HUDEP-2 (cell line): ENCODE measurements at regions not wholly inside any gene's neighbourhood (a gene's known extent, or its start where the extent isn't known, plus 50 kb on each side); places are given as distances from the start of the nearest gene placed in this dataset.
A peak's percentile ranks its signal among the peaks of the same experiment; 100 is the strongest.

ENCODE experiments used
- DNase-seq, 76 experiments: peaks; one replicate each; lab custom pipeline; 2025; ENCODE audit not compliant: unreplicated experiment in 76 of 76; lab: John Stamatoyannopoulos, UW

DNA sequence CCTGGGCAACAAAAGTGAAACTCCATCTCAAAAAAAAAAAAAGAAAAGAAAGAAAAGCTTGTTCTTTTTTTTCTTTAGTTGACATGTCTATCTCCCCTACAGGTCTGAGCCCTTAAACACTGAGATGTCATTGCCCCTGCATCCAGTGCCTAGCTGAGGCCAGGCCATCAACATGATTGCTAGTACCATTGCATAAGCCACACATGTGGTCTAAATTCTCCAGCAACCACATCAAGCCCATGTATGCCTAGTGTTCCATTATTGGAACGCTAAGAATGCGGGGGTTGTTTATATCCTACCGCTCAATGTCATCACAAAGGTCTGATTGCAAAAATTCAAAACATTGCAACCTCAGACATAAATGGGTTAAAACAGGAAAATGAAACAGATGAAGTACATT lies 62.7 kb downstream of the NPTX2 start:
- no peak for DNase-seq

DNA sequence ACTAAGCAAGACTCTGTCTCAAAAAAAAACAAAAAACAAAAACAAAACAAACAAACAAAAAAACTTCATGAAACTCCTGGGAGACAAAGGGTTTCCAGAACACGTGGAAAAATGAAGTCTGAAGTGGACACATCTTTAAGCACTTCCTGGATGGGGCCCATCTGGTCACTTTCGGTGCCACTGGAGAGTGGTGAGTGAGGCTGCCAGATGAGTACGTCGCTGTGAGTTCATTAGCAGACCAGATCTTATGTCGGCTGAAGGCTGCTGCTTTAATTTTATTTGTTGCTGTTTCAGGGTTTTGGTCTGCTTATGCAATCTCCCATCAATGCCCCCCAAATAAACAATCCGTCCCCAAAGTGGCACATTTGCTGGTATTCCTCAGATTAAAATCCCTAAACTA lies 64.4 kb downstream of the NPTX2 start:
- no peak for DNase-seq

DNA sequence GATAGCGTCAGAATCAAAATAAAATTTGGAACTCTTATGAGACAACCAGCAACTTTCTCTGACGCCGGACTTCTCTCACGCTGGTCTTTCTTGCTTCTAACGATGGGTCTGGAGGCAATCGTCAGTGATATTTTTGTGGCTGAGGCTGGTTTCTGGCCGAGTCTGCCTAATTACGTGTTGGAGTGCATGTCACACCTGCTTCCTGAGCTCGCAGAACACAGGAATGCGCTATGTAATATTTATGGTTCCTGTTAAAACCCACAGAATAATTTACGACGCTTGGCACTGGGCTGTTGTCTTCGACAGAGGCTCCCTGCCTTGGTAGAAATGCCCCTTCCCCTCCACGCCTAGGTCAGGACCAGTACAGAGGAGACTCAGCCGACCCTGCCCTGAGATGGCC lies 64.9 kb downstream of the NPTX2 start:
- no peak for DNase-seq

DNA sequence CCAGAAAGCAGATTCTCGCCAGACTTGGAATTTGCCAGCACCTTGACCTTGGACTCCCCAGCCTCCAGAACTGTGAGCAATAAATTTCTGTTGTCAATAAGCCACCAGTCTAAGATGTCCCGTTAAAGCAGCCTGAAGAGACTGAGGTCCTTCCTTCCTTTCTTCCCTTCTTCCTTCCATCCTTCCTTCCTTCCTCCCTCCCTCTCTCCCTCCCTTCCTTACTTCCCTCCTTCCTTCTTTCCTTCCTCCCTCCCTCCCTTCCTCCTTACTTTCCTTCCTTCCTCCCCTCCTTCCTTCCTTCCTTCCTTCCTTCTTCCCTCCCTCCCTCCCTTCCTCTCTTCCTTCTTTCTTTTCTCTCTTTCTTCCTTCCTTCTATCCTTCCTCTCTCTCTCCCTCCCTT lies 66.4 kb downstream of the NPTX2 start:
- no peak for DNase-seq

DNA sequence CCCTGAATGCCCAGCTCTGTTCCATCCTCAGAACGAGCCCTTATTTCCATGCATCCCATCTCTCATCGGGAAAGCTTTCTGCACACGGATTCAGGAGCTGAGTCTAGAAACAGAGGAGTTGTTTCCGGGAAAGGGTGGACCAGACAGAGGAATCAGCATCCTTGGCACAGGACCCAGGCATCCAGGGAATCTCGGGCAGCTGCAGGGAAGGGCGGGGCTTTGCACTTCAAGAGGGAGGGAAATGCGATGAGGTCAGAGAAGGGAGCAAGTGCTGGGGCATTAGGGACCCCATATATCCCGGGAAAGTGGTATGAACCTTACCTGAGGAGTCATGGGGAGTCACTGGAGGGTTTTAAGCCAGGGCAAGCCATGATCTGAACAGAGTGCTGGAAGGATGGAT lies 68.5 kb downstream of the NPTX2 start:
- DNase-seq, result no peak

DNA sequence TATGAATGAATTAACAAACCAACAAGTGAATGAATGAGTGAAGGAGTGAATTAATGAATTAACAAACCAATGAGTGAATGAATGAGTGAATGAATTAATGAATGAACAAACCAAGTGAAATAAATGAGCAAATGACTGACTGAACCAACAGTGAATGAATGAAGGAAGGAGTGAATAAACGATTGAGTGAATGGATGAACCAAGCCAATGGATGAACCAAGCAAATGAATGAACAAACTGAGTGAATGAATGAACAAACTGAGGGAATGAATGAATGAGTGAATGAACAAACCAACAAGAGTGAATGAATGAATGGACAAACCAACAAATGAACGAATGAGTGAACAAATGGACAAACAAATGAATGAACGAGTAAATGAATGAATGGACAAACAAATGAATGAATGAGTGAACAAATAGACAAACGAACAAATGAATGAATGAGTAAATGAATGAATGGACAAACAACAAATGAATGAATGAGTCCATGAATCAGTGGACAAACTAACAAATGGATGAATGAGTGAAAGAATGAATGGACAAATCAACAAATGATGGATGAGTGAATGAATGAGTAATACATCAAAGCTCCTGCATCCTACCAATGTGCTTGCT lies 69.5 kb downstream of the NPTX2 start:
- no peak for DNase-seq

DNA sequence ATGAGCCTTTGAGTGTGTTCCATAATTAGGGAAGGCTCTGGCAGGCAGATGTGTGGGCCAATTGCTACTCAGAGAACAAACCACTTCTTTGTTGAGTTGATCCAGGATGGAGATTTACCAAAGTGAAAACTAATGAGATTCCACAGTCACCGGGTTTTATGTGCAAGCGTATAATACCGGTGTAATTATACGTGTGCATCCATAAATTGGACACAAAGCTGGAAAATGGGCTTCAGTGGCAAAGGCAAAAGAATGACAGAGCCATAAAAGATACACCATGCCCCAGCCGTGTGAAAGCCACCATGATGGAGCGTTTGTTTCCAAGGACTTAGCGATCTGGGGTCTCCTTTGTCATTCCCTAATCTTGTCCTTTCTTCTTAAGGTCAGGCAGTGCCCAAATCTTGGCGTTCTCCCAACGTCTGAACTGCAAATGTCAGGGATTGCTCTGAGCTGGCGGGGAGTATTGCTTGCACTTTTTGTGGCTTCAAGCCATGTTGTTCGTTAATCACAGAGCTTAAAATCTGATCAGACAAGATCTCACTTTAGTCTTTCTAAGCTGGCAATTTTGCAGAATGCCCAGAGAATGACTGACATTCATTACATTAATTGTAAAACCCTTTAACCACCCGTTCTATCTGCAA lies 70.1 kb downstream of the NPTX2 start:
- DNase-seq, result peak in 1 of 76 experiments; percentile 2

DNA sequence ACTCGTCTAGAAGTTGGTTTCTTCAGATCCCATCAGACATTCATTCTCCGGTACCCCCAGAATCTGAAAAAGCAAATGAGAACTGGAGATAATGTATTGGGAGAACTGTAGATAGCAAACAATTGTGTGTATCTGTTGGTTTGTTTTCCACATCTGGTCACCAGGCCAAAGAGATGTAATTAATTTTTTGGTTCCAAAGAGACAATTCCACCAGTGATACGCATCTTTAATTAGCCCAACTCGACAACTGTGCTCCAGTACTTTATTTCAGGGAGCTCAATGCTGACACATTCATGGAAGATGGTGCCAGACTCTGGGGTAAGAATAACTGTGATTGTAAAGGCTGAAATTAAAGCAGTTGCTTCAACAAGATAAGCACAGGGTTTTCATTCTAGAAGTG lies 74.5 kb downstream of the NPTX2 start:
- DNase-seq, result no peak

DNA sequence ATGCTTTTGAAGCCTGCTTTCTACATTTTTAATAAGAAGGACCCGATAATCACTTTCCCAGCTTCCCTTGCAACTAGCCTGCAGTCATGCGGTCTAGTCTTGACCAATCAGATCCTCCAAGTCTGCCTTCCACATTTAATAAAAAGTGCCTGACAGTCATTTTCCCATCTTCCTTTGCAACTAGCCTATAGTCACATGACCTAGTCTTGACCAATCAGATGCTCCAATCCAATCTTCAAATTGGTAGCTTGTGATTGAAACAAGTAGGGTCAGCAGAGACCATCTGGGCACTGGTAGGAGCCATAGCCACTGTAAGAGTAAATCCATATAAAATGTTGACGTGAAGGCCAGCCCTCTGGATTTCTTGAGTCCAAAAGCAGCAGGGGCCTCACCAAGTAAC lies 80.0 kb downstream of the NPTX2 start:
- DNase-seq, result no peak

DNA sequence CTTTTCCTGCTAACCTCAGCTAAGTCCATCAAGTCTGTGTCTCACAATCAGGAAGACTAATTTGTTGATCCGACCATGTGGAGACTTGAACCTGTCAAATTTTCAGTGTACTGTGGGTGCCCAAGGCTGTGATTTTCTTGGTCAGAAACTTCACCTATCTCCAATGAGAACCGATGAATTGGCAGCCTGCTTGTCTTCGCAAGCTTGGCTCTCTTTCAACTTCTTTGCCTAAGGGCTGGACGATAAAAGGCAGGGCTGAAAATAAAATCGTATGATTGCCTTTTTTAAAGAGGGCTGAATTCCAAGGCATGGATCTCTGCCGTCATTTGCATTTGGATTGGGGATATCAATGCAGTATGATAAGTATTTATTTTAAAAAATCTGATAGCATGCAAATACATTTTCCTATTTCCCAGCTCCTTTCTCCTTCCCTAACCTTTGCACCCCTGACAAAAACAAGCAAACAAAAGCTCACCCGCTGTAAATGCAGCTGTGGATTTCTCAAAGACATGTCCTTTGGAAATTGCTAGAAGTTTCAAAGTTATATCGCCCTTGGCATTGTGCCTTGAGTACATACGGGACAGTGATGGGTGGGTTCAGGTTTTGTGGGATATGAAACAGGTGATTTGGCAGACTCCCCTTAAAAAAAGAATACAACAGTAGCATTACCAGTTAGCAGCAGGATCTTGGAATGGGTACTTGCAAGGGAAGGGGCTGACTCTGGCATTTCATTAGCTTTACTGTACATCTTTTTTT lies 80.6 kb downstream of the NPTX2 start:
- no peak for DNase-seq

DNA sequence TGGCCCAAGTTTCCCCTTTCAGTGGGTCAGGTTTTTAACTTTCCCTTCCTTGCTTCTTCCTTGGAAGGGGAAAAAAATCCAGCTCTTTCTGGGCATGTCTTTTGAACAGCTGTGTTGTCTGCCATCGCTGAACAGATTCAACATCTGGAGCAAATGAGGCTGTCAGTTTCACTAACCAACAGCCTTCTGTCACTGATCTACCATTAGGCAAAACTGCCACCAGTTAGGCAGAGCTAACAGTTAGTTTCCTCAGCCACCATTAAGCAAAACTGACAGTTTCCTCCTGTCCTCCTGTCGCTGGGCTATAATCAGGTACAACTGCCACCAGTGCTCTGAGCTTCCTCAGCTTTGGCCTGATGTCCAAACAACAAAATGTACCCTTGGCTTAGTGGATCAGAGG lies 81.9 kb downstream of the NPTX2 start:
- no peak for DNase-seq

DNA sequence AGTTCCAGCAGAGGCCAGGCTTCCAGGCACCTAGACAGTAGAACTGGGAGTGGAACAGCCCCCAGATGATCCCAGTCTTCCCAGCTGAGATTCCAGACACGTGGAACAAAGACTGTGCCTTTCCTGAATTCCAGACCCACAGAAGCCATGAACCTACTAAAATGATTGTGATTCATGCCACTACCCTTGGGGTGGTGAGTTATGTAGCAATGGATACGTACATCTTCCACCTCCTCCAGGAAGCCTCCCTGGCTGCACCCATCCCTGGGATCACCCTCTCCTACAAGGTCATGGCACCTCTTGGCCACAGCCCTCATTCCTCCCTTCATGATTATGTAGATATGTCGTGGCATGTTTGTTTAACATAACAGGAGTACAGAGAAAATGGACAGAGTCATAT lies 83.4 kb downstream of the NPTX2 start:
- no peak for DNase-seq

DNA sequence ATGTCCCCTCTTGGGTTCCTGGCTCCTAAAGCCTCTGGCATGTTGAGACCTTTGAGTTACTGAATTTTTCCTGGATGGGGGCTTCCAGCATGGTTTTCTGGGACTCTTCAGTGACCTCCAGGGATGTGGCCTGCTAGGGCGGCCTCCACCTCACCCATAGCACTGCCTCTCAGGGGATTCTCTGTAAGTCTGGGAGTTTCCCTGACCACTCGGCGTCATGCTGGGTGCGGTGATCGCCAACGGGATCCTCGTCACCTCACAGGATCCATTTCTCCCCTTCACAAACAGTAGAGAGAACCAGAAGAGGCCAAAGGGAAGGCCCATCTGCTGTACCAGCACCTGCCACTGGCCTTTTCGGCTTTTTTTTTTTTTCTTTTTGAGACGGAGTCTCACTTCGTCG lies 84.3 kb downstream of the NPTX2 start:
- DNase-seq, result no peak

DNA sequence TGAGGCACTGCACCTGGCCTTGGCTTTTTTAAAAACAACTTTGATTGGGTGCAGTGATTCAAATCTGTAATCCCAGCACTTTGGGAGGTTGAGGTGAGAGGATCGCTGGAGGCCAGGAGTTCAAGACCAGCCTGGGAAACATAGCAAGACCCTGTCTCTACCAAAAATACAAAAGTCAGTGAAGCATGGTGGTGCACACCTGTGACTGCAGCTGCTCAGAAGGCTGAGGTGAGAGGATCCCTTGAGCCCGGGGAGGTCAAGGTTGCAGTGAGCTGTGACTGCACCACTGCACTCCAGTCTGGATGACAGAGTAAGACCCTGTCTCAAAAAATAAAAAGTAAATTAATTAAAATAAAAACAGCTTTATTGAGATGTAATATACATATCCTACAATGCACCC lies 84.9 kb downstream of the NPTX2 start:
- DNase-seq, result no peak

DNA sequence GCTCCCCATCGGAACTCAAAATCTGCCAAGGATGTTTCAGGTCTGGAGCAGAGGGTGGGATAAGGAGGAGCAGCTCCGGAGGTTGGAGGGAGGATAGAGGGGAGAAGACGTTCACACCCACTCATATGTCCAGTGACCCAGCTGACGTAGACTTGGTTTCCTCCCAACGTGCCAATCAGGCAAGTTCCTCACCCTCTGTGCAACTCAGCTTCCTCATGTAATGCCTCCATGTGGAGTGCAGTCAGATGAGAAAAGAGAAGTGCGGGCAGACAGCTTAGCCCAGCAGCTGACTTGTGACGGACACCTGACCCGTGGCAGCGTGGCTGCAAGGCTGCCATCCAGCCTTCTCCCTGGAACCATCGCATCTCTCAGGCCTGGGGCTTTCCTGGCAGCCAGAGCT lies 86.8 kb downstream of the NPTX2 start:
- DNase-seq, result no peak

DNA sequence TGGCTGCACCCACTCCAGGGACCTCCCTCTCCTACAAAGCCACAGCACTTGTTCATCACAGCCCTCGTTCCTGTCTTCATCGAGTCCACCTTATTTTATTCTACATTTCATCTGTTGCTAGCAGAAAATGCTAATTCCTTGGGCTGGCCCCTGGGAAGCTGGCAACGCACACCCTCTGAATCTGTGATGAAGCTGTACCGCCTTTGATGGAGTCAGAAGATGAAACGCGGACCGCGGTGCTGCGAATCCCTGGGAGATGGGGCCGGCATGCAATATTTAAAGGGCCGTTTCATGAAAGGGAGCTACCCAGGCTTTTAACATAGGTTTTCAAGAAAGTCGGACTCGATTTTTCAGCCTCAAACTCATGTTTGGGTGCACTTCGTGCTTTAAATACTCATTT lies 88.5 kb downstream of the NPTX2 start:
- DNase-seq, result no peak

DNA sequence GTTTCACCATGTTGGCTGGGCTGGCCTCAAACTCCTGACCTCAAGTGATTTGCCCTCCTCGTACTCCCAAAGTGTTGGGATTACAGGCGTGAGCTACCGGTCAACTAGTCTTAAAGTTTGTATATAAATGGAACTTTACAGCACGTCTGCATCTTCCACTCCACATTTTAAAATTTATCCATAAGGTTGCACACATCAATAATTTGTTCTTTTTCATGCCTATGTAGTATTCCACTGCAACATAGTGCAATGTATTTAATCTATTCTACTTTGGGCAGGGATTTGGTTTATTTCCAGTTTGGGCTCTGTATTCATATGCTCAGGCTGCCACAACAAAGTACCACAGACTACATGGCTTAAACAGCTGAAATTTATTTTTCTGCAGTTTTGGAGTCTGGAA lies 90.0 kb downstream of the NPTX2 start:
- DNase-seq, result no peak

DNA sequence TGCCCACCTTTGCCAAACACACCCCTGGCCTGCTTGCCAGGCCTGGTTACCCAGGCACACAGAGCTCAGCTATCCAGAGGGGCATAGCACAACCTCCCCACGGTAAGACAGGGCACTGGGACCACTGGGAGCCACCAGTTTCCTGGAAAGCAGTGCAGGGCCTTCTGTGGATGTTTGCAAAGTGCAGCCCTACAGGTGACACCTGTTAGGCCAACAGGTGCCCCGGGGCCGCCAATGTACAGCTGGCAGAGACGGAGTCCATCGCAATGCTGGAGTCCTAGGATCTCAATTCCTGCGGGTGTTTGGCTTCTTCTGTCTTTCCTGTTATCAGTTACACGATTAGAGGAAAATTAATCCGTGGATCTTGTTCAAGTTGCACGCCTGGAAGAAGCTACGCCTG lies 94.9 kb downstream of the NPTX2 start:
- DNase-seq, result no peak

DNA sequence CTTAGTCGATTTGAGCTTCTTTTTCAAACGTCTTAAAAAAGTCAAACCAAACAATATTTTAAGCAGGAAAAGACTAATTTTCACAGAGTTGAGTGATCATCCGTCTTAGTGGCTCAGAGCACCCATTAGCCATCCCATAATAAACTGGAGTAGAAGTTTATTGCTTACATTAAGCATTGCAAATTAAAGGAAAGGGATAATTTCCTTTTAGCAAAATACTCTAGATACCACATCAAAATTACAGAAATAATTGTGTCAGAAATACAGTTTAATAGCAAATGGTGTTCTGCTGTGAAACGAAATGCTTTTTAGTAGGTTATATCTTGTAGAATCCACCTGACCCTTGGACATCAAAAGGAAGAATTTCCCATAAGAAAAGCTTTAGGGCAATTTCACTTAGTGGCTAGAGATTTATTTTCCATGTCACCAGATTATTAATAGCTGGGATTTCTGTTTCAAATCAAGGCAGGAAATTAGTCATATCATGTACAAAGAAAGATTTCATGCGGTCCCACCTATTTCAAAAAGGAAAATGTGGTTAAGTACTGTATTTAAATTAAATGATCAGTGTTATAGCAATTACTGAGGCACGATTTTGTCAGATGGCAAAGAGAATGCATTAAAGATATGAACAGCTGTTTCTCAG lies 96.2 kb downstream of the NPTX2 start:
- DNase-seq, result no peak

DNA sequence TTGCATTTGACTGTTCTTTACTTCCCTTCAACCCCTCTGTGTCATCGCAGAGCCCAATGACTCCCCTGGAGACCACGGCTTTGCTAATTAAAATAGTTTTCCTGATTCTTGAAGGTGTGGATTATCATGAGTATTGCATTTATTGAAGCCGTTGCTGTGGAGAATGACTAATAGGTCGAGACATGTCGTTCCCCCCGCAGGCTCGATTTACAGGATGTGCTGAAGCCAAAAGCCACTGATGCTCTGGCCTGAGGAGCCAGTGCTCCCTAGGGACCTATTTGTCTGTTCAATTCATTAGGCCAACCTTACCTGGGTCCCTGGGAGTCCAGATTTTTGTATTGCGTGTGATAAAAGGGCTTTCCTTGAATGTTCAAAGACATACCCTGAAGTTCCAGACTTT lies 102.3 kb downstream of the NPTX2 start:
- no peak for DNase-seq

DNA sequence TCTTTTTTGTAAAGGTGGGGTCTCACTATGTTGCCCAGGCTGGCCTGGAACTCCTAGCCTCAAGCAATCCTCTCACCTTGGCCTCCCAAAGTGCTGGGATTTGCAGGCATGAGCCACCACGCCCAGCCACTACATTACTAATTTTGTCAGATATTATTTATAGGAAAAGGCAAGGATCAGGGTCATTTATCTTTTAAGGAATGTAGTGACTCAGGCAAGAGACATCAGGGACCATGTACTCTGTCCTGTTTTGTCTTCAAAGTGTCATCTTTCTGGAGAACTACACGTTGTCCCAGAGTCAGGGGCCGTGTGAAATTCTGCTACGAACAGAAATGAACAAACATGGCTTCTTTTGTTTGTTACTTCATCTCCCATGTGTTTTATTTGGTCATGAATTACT lies 105.3 kb downstream of the NPTX2 start:
- no peak for DNase-seq

DNA sequence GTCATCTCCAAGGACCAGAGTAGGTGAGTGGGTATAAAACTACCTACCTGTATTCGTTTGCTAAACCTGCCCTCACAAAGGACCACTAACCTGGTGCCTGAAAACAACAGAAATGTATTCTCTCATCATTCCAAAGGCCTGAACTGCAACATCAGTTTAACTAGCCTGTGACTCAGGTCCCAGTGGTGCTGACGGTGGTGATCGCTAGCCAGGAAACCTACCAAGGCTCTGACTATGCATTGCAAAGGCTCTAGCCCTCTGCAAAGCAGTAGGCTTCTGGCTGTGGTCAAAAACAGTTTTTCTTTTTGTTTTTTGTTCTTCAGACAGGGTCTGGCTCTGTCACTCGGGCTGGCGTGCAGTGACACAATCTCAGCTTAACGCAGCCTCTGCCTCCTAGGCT lies 107.5 kb downstream of the NPTX2 start:
- DNase-seq, result no peak
